Peyer's patch (tissue), 4 donors: ENCODE measurements at regions not wholly inside any gene's neighbourhood (a gene's known extent, or its start where the extent isn't known, plus 50 kb on each side); places are given as distances from the start of the nearest gene placed in this dataset.

Experiments
- POLR2A ChIP-seq, 2 donors: fragments of 450-650 bp; IDR thresholded peaks; one replicate each; pipeline ENCODE4 v1.5.1; 2017; ENCODE audit warnings: antibody characterized with exemption in 2 of 2, mild to moderate bottlenecking in 2 of 2, moderate library complexity in 2 of 2
- TF ChIP-seq, protein P1 (sequence below), 6 experiments: fragments of 450-650 bp in 4 of 6; fragments of 200-600 bp in 2 of 6; sonication (generic) in 1 of 6; IDR thresholded peaks; one replicate each; pipeline ENCODE4 v1.5.1; 2017 to 2019; ENCODE audit warnings: antibody characterized with exemption in 6 of 6, mild to moderate bottlenecking in 3 of 6, moderate library complexity in 1 of 6

DNA sequence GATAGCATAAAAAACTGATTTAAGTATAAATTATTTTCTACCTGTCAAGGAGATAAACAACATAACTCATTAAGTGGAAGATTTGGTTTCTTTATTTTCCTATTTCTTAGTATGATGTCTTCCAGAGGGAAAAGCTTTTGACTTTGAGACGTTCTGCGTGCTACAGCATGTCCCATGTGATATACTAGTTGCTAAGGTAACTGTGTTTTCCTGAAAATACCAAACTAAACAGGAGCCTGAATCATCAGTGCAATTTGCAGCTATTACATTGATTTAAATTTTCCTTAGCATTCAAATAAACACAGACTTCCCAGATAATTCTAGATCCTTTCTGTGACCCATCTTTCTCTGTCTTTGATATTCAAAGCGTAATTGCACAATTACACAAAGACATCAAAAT is 117.7 kb upstream of the P2RY1 start:
- TF ChIP-seq POLR2A (IDR thresholded peaks at IDR 0.05): no peak
- TF ChIP-seq, protein P1, sequence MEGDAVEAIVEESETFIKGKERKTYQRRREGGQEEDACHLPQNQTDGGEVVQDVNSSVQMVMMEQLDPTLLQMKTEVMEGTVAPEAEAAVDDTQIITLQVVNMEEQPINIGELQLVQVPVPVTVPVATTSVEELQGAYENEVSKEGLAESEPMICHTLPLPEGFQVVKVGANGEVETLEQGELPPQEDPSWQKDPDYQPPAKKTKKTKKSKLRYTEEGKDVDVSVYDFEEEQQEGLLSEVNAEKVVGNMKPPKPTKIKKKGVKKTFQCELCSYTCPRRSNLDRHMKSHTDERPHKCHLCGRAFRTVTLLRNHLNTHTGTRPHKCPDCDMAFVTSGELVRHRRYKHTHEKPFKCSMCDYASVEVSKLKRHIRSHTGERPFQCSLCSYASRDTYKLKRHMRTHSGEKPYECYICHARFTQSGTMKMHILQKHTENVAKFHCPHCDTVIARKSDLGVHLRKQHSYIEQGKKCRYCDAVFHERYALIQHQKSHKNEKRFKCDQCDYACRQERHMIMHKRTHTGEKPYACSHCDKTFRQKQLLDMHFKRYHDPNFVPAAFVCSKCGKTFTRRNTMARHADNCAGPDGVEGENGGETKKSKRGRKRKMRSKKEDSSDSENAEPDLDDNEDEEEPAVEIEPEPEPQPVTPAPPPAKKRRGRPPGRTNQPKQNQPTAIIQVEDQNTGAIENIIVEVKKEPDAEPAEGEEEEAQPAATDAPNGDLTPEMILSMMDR (IDR thresholded peaks at IDR 0.05): no peak
